WTC11 (cell line): ENCODE measurements at regions not wholly inside any gene's neighbourhood (a gene's known extent, or its start where the extent isn't known, plus 50 kb on each side); places are given as distances from the start of the nearest gene placed in this dataset.

ENCODE experiments used
- ATAC-seq: fragments of 200-7000 bp; cut with Tn5 transposase; 2 replicates; pipeline ENCODE4 v1.10.0; 2021; ENCODE audit warnings: mild to moderate bottlenecking, moderate library complexity
- CTCF ChIA-PET: fragments of 300-600 bp; sonication (Branson Sonifier 250); formaldehyde crosslinking; loops from one replicate; lab custom pipeline; 2021; ENCODE audit warnings: antibody characterized with exemption; lab: Charles Lee
- POLR2A ChIA-PET: fragments of 350-600 bp; sonication (Branson Sonifier 250); formaldehyde crosslinking; loops from one replicate; lab custom pipeline; 2021; ENCODE audit warnings: antibody characterized with exemption; lab: Charles Lee
- DNase-seq: peaks from one replicate; pipeline ENCODE4 v3.0.0; 2021; ENCODE audit warnings: low spot score
- H3K27ac Mint-ChIP-seq: 2 replicates; pipeline ENCODE4 v1.8.0; 2021; ENCODE audit warnings: mixed read lengths
- H3K27me3 Mint-ChIP-seq: 2 replicates; pipeline ENCODE4 v1.8.0; 2021; ENCODE audit warnings: low read depth, mild to moderate bottlenecking, moderate library complexity, mixed read lengths
- H3K36me3 Mint-ChIP-seq: 2 replicates; pipeline ENCODE4 v1.8.0; 2021; ENCODE audit warnings: mixed read lengths
- H3K4me1 Mint-ChIP-seq: 2 replicates; pipeline ENCODE4 v1.8.0; 2022; ENCODE audit warnings: mixed read lengths
- H3K4me3 Mint-ChIP-seq: 2 replicates; pipeline ENCODE4 v1.8.0; 2021; ENCODE audit warnings: mild to moderate bottlenecking, moderate library complexity, mixed read lengths
- H3K9me3 Mint-ChIP-seq: 2 replicates; pipeline ENCODE4 v1.8.0; 2021; ENCODE audit warnings: mixed read lengths
- AFF4 ChIP-seq: sonication (generic); formaldehyde crosslinking; IDR thresholded peaks from 2 replicates; pipeline ENCODE4 v1.8.1; 2023; ENCODE audit warnings: mild to moderate bottlenecking, missing genetic modification reagents, borderline replicate concordance
- E2F4 ChIP-seq: sonication (generic); formaldehyde crosslinking; IDR thresholded peaks from 2 replicates; pipeline ENCODE4 v1.8.1; 2022; ENCODE audit warnings: low read depth, mild to moderate bottlenecking, moderate library complexity, missing genetic modification reagents, borderline replicate concordance
- E2F5 ChIP-seq: sonication (generic); formaldehyde crosslinking; IDR thresholded peaks from 2 replicates; pipeline ENCODE4 v1.8.1; 2022; ENCODE audit warnings: mild to moderate bottlenecking, moderate library complexity, missing genetic modification reagents
- IRF2 ChIP-seq: sonication (generic); formaldehyde crosslinking; IDR thresholded peaks from 2 replicates; pipeline ENCODE4 v1.8.0; 2022; ENCODE audit warnings: low read depth, missing genetic modification reagents, borderline replicate concordance
- MYBL2 ChIP-seq: sonication (generic); formaldehyde crosslinking; IDR thresholded peaks from 2 replicates; pipeline ENCODE4 v1.8.1; 2023; ENCODE audit warnings: mild to moderate bottlenecking, moderate library complexity, missing genetic modification reagents
- NR2C2 ChIP-seq: sonication (generic); formaldehyde crosslinking; IDR thresholded peaks from 2 replicates; pipeline ENCODE4 v1.8.0; 2022; ENCODE audit warnings: mild to moderate bottlenecking, missing genetic modification reagents
- NR3C1 ChIP-seq: sonication (generic); formaldehyde crosslinking; conservative IDR thresholded peaks from 2 replicates; pipeline ENCODE4 v1.8.1; 2023; ENCODE audit warnings: low read depth, mild to moderate bottlenecking, missing genetic modification reagents
- PRDM15 ChIP-seq: sonication (generic); formaldehyde crosslinking; IDR thresholded peaks from 2 replicates; pipeline ENCODE4 v1.8.0; 2022; ENCODE audit warnings: missing genetic modification reagents
- RELA ChIP-seq: sonication (generic); formaldehyde crosslinking; IDR thresholded peaks from 2 replicates; pipeline ENCODE4 v1.8.1; 2022; ENCODE audit warnings: missing genetic modification reagents, mild to moderate bottlenecking, borderline replicate concordance
- TP53 ChIP-seq: sonication (generic); formaldehyde crosslinking; IDR thresholded peaks from 2 replicates; pipeline ENCODE4 v1.8.1; 2023; ENCODE audit warnings: mild to moderate bottlenecking, missing genetic modification reagents
- ZBTB21 ChIP-seq: sonication (generic); formaldehyde crosslinking; IDR thresholded peaks from 2 replicates; pipeline ENCODE4 v1.8.1; 2023; ENCODE audit warnings: mild to moderate bottlenecking, missing genetic modification reagents, borderline replicate concordance
- TF ChIP-seq, protein P1 (sequence below): fragments of 250-450 bp; sonication (Bioruptor Pico); IDR thresholded peaks from 2 replicates; pipeline ENCODE4 v2.1.2; 2022; ENCODE audit warnings: mild to moderate bottlenecking, moderate library complexity
- TF ChIP-seq, protein P2 (sequence below): sonication (generic); formaldehyde crosslinking; IDR thresholded peaks from 2 replicates; pipeline ENCODE4 v1.8.1; 2023; ENCODE audit warnings: mild to moderate bottlenecking, missing genetic modification reagents
- TF ChIP-seq, protein P3 (sequence below): fragments of 250-450 bp; sonication (Bioruptor Pico); IDR thresholded peaks from 2 replicates; pipeline ENCODE4 v1.8.0; 2021; ENCODE audit warnings: mild to moderate bottlenecking

DNA sequence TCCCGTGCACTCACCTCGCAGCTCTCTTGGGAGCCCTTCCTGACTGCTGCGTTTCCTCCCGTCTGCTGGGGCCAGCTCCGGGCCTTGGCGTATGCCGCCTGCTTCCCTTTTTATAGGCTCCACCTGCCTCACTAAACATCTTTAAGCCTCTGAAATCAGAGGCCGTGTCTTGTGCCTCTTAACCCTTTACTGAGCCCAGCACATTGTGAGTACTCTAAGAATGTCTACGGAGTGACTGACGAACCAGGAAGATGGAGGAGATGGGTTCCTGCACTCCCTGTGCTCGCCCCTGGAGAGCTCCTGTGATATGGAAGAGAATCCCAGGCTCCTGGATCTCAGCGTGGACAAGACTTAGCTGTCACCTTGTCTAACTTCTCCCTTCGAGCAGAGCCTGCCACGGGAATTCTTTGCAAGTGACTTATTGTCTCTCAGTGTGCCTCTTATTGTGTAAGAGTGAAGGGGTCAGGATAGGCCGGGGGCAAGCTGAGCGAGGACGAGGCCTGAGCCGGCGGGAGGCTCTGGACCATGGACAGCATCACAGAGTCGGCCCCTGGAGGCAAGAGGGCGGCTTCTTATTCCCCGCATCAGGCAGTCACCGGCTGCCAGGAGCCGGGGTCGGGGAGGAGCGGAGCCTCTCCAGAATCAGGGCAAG, 70.9 kb upstream of the CCDC167 start:
- no peaks in the 10 kb centered on the region for H3K36me3 Mint-ChIP-seq
- DNase-seq = peak; percentile 30
- peaks cover 8% of the 10 kb centered on the region for H3K4me1 Mint-ChIP-seq
- H3K27ac Mint-ChIP-seq = no peak overlapping the region
- POLR2A ChIA-PET = interaction anchor here (0.6 to 1.1 kb wide), 2 partner anchors 76 to 127 kb away, joined by 3 read pairs; partner anchors contain the start of gene MDGA1
- peak; percentile 78 for TF ChIP-seq PRDM15 (CRISPR knock-in tag)
- TF ChIP-seq NR2C2 (CRISPR knock-in tag) = no peak
- no peak for TF ChIP-seq E2F4 (CRISPR knock-in tag)
- TF ChIP-seq, protein P1, sequence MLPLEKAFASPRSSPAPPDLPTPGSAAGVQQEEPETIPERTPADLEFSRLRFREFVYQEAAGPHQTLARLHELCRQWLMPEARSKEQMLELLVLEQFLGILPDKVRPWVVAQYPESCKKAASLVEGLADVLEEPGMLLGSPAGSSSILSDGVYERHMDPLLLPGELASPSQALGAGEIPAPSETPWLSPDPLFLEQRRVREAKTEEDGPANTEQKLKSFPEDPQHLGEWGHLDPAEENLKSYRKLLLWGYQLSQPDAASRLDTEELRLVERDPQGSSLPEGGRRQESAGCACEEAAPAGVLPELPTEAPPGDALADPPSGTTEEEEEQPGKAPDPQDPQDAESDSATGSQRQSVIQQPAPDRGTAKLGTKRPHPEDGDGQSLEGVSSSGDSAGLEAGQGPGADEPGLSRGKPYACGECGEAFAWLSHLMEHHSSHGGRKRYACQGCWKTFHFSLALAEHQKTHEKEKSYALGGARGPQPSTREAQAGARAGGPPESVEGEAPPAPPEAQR (CRISPR knock-in tag) = no peak
- no peak for TF ChIP-seq TP53 (CRISPR knock-in tag)
- TF ChIP-seq, protein P2, sequence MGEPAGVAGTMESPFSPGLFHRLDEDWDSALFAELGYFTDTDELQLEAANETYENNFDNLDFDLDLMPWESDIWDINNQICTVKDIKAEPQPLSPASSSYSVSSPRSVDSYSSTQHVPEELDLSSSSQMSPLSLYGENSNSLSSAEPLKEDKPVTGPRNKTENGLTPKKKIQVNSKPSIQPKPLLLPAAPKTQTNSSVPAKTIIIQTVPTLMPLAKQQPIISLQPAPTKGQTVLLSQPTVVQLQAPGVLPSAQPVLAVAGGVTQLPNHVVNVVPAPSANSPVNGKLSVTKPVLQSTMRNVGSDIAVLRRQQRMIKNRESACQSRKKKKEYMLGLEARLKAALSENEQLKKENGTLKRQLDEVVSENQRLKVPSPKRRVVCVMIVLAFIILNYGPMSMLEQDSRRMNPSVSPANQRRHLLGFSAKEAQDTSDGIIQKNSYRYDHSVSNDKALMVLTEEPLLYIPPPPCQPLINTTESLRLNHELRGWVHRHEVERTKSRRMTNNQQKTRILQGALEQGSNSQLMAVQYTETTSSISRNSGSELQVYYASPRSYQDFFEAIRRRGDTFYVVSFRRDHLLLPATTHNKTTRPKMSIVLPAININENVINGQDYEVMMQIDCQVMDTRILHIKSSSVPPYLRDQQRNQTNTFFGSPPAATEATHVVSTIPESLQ = no peak
- TF ChIP-seq IRF2 (CRISPR knock-in tag) = no peak
- TF ChIP-seq, all 79 proteins: peak for 1
- H3K27me3 Mint-ChIP-seq = no peaks in the 10 kb centered on the region; the same call in 1 of the 2 replicates
- ATAC-seq = no peak
- CTCF ChIA-PET = interaction anchor here (0.6 to 2.5 kb wide), 8 partner anchors 32 to 220 kb away, joined by 3 to 7 read pairs (median 6); no protein-coding TSS in a partner anchor
- H3K9me3 Mint-ChIP-seq = no peaks in the 10 kb centered on the region
- H3K4me3 Mint-ChIP-seq = no peak overlapping the region

DNA sequence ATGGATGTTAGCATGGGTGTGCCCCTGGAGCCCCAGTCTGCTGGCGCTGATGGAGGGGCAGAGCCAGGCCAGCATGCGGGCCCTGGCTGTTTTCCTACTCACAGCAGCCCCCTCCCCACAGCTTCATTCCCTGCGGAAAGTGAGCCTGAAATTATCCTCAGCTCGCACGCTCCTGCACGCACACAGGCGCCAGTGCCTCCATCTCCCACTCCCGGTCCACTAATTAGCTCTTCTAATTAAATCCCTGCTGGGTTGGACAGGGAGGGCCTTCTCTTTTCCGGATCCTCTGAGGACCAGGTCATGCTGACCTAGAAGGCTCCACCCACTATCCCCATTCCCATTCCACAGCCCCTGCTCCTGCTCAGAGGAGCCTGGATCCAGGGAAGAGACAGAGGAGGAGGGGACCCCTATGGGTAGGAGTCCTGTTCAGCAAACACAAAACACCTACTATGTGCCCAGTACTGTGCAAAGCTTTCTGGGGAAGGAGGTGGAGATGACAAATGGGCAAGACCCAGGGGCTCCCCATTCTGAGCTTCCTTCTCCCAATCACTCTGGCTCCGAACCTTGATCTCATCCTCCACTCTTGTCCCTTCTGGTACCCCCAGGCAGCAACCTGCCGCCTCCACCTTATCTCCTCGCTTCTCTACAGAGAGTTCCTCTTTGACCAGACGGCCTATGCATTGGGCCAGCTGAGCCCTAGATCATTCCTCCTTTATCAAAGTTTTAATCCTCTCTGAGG, 70.2 kb upstream of the CCDC167 start:
- Mint-ChIP-seq H3K36me3 (no peaks in the 10 kb centered on the region), H3K27ac (no peak overlapping the region), H3K4me1 (peaks cover 15% of the 10 kb centered on the region), H3K9me3 (no peaks in the 10 kb centered on the region), H3K4me3 (no peak overlapping the region), H3K27me3 (peaks cover 3% of the 10 kb centered on the region; the same call in 1 of the 2 replicates)
- ATAC-seq = no peak; the same call in 1 of the 2 replicates
- CTCF ChIA-PET = interaction anchor here (0.6 to 2.5 kb wide), 7 partner anchors 32 to 221 kb away, joined by 3 to 7 read pairs (median 7); no protein-coding TSS in a partner anchor
- DNase-seq = no peak
- POLR2A ChIA-PET = interaction anchor here (0.6 to 1.1 kb wide), 2 partner anchors 77 to 127 kb away, joined by 3 read pairs; partner anchors contain the start of gene MDGA1
- TF ChIP-seq E2F5 (CRISPR knock-in tag) (no peak), RELA (CRISPR knock-in tag) (no peak), NR3C1 (CRISPR knock-in tag) (no peak), AFF4 (CRISPR knock-in tag) (no peak), MYBL2 (CRISPR knock-in tag) (no peak), ZBTB21 (CRISPR knock-in tag) (no peak)
- TF ChIP-seq, protein P3, sequence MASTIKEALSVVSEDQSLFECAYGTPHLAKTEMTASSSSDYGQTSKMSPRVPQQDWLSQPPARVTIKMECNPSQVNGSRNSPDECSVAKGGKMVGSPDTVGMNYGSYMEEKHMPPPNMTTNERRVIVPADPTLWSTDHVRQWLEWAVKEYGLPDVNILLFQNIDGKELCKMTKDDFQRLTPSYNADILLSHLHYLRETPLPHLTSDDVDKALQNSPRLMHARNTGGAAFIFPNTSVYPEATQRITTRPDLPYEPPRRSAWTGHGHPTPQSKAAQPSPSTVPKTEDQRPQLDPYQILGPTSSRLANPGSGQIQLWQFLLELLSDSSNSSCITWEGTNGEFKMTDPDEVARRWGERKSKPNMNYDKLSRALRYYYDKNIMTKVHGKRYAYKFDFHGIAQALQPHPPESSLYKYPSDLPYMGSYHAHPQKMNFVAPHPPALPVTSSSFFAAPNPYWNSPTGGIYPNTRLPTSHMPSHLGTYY (CRISPR knock-in tag) = no peak
